Caco-2 (cell line): ENCODE measurements at regions not wholly inside any gene's neighbourhood (a gene's known extent, or its start where the extent isn't known, plus 50 kb on each side); places are given as distances from the start of the nearest gene placed in this dataset.

Experiments
- BruUV-seq: library from RNA; stranded (reverse); fragments of 400-500 nt; replicated peaks from 2 replicates; lab custom pipeline; 2021; lab: Mats Ljungman, UMichigan
- CTCF ChIA-PET: fragments of 300-600 bp; sonication (Branson Sonifier 250); formaldehyde crosslinking; loops from one replicate; lab custom pipeline; 2022; ENCODE audit warnings: antibody characterized with exemption; lab: Charles Lee
- POLR2A ChIA-PET: fragments of 300-600 bp; sonication (Branson Sonifier 250); formaldehyde crosslinking; loops from one replicate; lab custom pipeline; 2022; ENCODE audit warnings: antibody characterized with exemption; lab: Charles Lee
- DNase-seq, 2 experiments: peaks; one replicate each; pipeline versions ENCODE4 v3.0.0 to v3.0.0-alpha.2; 2020 to 2022
- H3K27me3 ChIP-seq: replicated peaks from 2 replicates; pipeline ENCODE4 v1.6.0; 2011; ENCODE audit warnings: low read length; ENCODE audit not compliant: control insufficient read depth, insufficient read depth
- H3K36me3 ChIP-seq: 2 replicates; pipeline ENCODE4 v1.5.1; 2011; ENCODE audit warnings: low read length; ENCODE audit not compliant: control insufficient read depth, insufficient read depth
- H3K4me1 ChIP-seq: fragments of 250-450 bp; sonication (Bioruptor Pico); 2 replicates; pipeline ENCODE4 v1.5.1; 2020; ENCODE audit warnings: mild to moderate bottlenecking
- H3K4me3 ChIP-seq: 2 replicates; pipeline ENCODE4 v1.5.1; 2011; ENCODE audit warnings: low read depth, mild to moderate bottlenecking, control low read depth, low read length
- H3K9me3 ChIP-seq: fragments of 250-450 bp; sonication (Bioruptor Pico); 2 replicates; pipeline ENCODE4 v1.5.1; 2020; ENCODE audit warnings: mild to moderate bottlenecking, moderate library complexity
- H3K27ac Mint-ChIP-seq: one replicate; pipeline ENCODE4 v1.8.0; 2022; ENCODE audit warnings: mixed read lengths; ENCODE audit not compliant: unreplicated experiment
- H3K27me3 Mint-ChIP-seq: one replicate; pipeline ENCODE4 v1.8.0; 2022; ENCODE audit warnings: mixed read lengths; ENCODE audit not compliant: insufficient read depth, unreplicated experiment
- H3K36me3 Mint-ChIP-seq: one replicate; pipeline ENCODE4 v1.8.0; 2022; ENCODE audit warnings: mild to moderate bottlenecking, mixed read lengths; ENCODE audit not compliant: insufficient read depth, unreplicated experiment
- H3K4me1 Mint-ChIP-seq: one replicate; pipeline ENCODE4 v1.8.0; 2022; ENCODE audit warnings: low read depth, mixed read lengths; ENCODE audit not compliant: unreplicated experiment
- H3K4me3 Mint-ChIP-seq: one replicate; pipeline ENCODE4 v1.8.0; 2022; ENCODE audit warnings: mild to moderate bottlenecking, moderate library complexity, mixed read lengths; ENCODE audit not compliant: unreplicated experiment
- H3K9me3 Mint-ChIP-seq: one replicate; pipeline ENCODE4 v1.8.0; 2022; ENCODE audit warnings: mixed read lengths; ENCODE audit not compliant: unreplicated experiment
- CTCF ChIP-seq, 2 experiments: fragments of 200-600 bp in 1 of 2; IDR thresholded peaks; 1 replicate in 1 of 2; 2 replicates in 1 of 2; pipeline versions ENCODE4 v1.5.1 to v1.8.0; 2011 to 2022; ENCODE audit warnings: antibody characterized with exemption in 1 of 2, control low read depth in 1 of 2, inconsistent platforms in 1 of 2, low read depth in 1 of 2, low read length in 1 of 2, mild to moderate bottlenecking in 1 of 2, moderate library complexity in 1 of 2; ENCODE audit not compliant: insufficient read depth in 1 of 2, severe bottlenecking in 1 of 2, unreplicated experiment in 1 of 2
- intact Hi-C: fragments of 100-400 bp; cut with micrococcal nuclease; formaldehyde crosslinking; loops from one replicate; pipeline ENCODE4 v1.10.0; 2022; ENCODE audit not compliant: unreplicated experiment

GRCh38 chr3:72339670-72340030 lies 508.6 kb downstream of the SHQ1 start:
- no peak for DNase-seq
- CTCF ChIA-PET: no interaction called here
- H3K4me3 ChIP-seq: no peak overlapping the region
- BruUV-seq: no TSS peak
- Mint-ChIP-seq H3K27ac (no peak overlapping the region), H3K4me3 (no peak overlapping the region), H3K36me3 (no peaks in the 10 kb centered on the region), H3K9me3 (no peaks in the 10 kb centered on the region), H3K4me1 (no peaks in the 10 kb centered on the region), H3K27me3 (no peaks in the 10 kb centered on the region)
- no peaks in the 10 kb centered on the region for H3K36me3 ChIP-seq
- peaks cover 5% of the 10 kb centered on the region for H3K4me1 ChIP-seq
- intact Hi-C loops: no loop called here
- H3K9me3 ChIP-seq: no peaks in the 10 kb centered on the region; the same call in 1 of the 2 replicates
- POLR2A ChIA-PET: no interaction called here
- no peaks in the 10 kb centered on the region for H3K27me3 ChIP-seq
- no peak for TF ChIP-seq CTCF (IDR thresholded peaks at IDR 0.05; ENCODE audit: insufficient read depth in 1 of 2, low read depth in 1 of 2, low read length in 1 of 2, severe bottlenecking in 1 of 2, unreplicated experiment in 1 of 2)

GRCh38 chr3:72338942-72339669 lies 509.1 kb downstream of the SHQ1 start:
- Mint-ChIP-seq H3K4me3 (no peak overlapping the region), H3K27me3 (no peaks in the 10 kb centered on the region), H3K36me3 (no peaks in the 10 kb centered on the region), H3K4me1 (no peaks in the 10 kb centered on the region), H3K27ac (no peak overlapping the region), H3K9me3 (no peaks in the 10 kb centered on the region)
- Histone ChIP-seq H3K4me3 (no peak overlapping the region), H3K9me3 (no peaks in the 10 kb centered on the region; the same call in 1 of the 2 replicates), H3K36me3 (no peaks in the 10 kb centered on the region), H3K4me1 (peaks cover 5% of the 10 kb centered on the region), H3K27me3 (no peaks in the 10 kb centered on the region)
- CTCF ChIA-PET: no interaction called here
- BruUV-seq: no TSS peak
- intact Hi-C loops: no loop called here
- peak; percentile 32 to 55 for DNase-seq
- TF ChIP-seq CTCF (IDR thresholded peaks at IDR 0.05; ENCODE audit: insufficient read depth in 1 of 2, low read depth in 1 of 2, low read length in 1 of 2, severe bottlenecking in 1 of 2, unreplicated experiment in 1 of 2): no peak
- POLR2A ChIA-PET: no interaction called here

- ChIA-PET POLR2A (no interaction called here), CTCF (no interaction called here)
- intact Hi-C loops: no loop called here
- no peaks in the 10 kb centered on the region for H3K9me3 Mint-ChIP-seq
- no peak overlapping the region for H3K4me3 Mint-ChIP-seq
- no peaks in the 10 kb centered on the region; the same call in 1 of the 2 replicates for H3K9me3 ChIP-seq
- H3K36me3 Mint-ChIP-seq: no peaks in the 10 kb centered on the region
- H3K27me3 Mint-ChIP-seq: no peaks in the 10 kb centered on the region
- H3K4me1 ChIP-seq: peaks cover 5% of the 10 kb centered on the region
- H3K4me3 ChIP-seq: no peak overlapping the region
- TF ChIP-seq CTCF (IDR thresholded peaks at IDR 0.05; ENCODE audit: insufficient read depth in 1 of 2, low read depth in 1 of 2, low read length in 1 of 2, severe bottlenecking in 1 of 2, unreplicated experiment in 1 of 2): no peak
- H3K4me1 Mint-ChIP-seq: no peaks in the 10 kb centered on the region
- no peak for DNase-seq
- no peaks in the 10 kb centered on the region for H3K36me3 ChIP-seq
- no peaks in the 10 kb centered on the region for H3K27me3 ChIP-seq
- no peak overlapping the region for H3K27ac Mint-ChIP-seq
- no TSS peak for BruUV-seq
These were observed 509.9 kb downstream of the SHQ1 start for GRCh38 chr3:72338082-72338941.
